ENCODE measurements at regions not wholly inside any gene's neighbourhood (a gene's known extent, or its start where the extent isn't known, plus 50 kb on each side); places are given as distances from the start of the nearest gene placed in this dataset.

DNA sequence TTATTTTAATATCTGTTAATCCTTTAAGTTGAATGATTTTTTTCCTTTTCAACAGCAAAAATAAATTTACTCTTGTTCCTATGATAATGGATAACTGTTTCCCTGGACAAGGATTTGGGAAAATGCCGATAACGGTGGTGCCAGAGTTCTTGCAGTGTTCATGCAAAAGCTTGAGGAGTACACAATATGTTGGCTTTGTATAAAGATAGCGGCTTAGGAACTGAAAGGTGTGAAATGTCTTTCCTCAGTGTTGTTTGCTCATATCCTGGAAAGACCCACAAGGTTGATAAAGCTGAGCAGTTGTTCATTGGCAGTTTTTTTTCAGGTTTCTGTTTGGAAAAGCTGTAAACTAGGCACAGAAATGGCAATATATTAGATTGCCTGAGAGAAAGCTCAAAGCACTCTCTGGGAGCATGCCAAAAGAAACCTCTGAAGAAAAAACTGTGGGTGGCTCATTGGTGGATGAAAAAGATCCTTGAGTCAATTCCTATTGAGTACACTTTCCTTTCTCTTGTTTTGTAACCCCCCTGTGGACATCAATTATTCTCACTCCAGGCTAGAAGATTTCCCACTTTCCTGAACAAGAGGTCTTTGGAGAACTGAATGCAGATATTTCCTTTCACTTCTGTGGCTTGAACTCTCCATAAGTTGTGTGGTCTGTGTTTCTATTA is 117.2 kb upstream of the RGMB start:
- peaks cover 12% of the 10 kb centered on the region for H3K9me3 Mint-ChIP-seq
- ATAC-seq (peak; percentile 84), DNase-seq (ENCODE audit: low spot score) (no peak)
- peak overlapping the region; percentile 11; the same call in 1 of the 2 replicates for H3K27ac Mint-ChIP-seq
- ChIA-PET POLR2A (no interaction called here), CTCF (interaction anchor here (1.2 kb wide), 1 partner anchor 112 kb away, joined by 7 read pairs; no protein-coding TSS in a partner anchor)
- peaks cover 21% of the 10 kb centered on the region for H3K36me3 Mint-ChIP-seq
- H3K4me1 Mint-ChIP-seq = peaks cover 30% of the 10 kb centered on the region
- no peak overlapping the region for H3K4me3 Mint-ChIP-seq
- peaks cover 13% of the 10 kb centered on the region for H3K27me3 Mint-ChIP-seq (ENCODE audit: low read depth)
- no peak for TF ChIP-seq SP1 (CRISPR knock-in tag; conservative IDR thresholded peaks at IDR 0.05)

DNA sequence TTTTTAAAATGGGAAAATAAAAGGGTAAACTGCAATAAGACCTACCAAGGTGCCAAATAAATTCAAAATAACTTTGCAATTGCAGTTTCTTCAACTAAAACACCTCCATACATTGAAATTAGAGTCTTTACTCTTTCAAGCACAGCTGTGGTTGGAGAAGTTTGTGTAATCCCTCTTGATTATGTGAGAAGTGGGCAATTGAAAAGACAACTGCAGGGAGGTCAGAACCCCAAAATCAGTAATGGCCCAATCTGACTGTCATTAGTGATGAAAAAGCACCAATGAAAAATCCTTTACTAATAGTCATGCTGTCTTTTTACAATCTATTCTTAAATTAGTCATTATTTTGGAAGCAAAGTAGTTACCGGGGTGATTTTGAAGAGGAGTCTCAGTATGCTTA is 116.7 kb upstream of the RGMB start:
- POLR2A ChIA-PET = no interaction called here
- peaks cover 30% of the 10 kb centered on the region for H3K4me1 Mint-ChIP-seq
- no peak overlapping the region for H3K4me3 Mint-ChIP-seq
- peaks cover 13% of the 10 kb centered on the region for H3K27me3 Mint-ChIP-seq (ENCODE audit: low read depth)
- peaks cover 12% of the 10 kb centered on the region for H3K9me3 Mint-ChIP-seq
- CTCF ChIA-PET = no interaction called here
- H3K36me3 Mint-ChIP-seq = peaks cover 21% of the 10 kb centered on the region
- ATAC-seq (peak; percentile 15; the same call in 1 of the 2 replicates), DNase-seq (ENCODE audit: low spot score) (no peak)
- TF ChIP-seq, protein P1, sequence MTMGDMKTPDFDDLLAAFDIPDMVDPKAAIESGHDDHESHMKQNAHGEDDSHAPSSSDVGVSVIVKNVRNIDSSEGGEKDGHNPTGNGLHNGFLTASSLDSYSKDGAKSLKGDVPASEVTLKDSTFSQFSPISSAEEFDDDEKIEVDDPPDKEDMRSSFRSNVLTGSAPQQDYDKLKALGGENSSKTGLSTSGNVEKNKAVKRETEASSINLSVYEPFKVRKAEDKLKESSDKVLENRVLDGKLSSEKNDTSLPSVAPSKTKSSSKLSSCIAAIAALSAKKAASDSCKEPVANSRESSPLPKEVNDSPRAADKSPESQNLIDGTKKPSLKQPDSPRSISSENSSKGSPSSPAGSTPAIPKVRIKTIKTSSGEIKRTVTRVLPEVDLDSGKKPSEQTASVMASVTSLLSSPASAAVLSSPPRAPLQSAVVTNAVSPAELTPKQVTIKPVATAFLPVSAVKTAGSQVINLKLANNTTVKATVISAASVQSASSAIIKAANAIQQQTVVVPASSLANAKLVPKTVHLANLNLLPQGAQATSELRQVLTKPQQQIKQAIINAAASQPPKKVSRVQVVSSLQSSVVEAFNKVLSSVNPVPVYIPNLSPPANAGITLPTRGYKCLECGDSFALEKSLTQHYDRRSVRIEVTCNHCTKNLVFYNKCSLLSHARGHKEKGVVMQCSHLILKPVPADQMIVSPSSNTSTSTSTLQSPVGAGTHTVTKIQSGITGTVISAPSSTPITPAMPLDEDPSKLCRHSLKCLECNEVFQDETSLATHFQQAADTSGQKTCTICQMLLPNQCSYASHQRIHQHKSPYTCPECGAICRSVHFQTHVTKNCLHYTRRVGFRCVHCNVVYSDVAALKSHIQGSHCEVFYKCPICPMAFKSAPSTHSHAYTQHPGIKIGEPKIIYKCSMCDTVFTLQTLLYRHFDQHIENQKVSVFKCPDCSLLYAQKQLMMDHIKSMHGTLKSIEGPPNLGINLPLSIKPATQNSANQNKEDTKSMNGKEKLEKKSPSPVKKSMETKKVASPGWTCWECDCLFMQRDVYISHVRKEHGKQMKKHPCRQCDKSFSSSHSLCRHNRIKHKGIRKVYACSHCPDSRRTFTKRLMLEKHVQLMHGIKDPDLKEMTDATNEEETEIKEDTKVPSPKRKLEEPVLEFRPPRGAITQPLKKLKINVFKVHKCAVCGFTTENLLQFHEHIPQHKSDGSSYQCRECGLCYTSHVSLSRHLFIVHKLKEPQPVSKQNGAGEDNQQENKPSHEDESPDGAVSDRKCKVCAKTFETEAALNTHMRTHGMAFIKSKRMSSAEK (CRISPR knock-in tag; IDR thresholded peaks at IDR 0.05; ENCODE audit: borderline replicate concordance) = no peak
- TF ChIP-seq, protein P2, sequence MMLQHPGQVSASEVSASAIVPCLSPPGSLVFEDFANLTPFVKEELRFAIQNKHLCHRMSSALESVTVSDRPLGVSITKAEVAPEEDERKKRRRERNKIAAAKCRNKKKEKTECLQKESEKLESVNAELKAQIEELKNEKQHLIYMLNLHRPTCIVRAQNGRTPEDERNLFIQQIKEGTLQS (CRISPR knock-in tag; conservative IDR thresholded peaks at IDR 0.05) = no peak
- TF ChIP-seq ESRRA (CRISPR knock-in tag; IDR thresholded peaks at IDR 0.05; ENCODE audit: borderline replicate concordance) (no peak), TEAD4 (CRISPR knock-in tag; IDR thresholded peaks at IDR 0.05) (no peak), FOXJ3 (CRISPR knock-in tag; IDR thresholded peaks at IDR 0.05; ENCODE audit: borderline replicate concordance) (no peak), TEAD1 (CRISPR knock-in tag; IDR thresholded peaks at IDR 0.05) (no peak), ZNF423 (CRISPR knock-in tag; IDR thresholded peaks at IDR 0.05) (no peak), ZBTB21 (CRISPR knock-in tag; IDR thresholded peaks at IDR 0.05; ENCODE audit: borderline replicate concordance) (no peak), ZNF138 (CRISPR knock-in tag; conservative IDR thresholded peaks at IDR 0.05) (no peak), SMAD4 (CRISPR knock-in tag; IDR thresholded peaks at IDR 0.05) (no peak), NR1H2 (CRISPR knock-in tag; IDR thresholded peaks at IDR 0.05) (no peak), ZNF396 (CRISPR knock-in tag; IDR thresholded peaks at IDR 0.05; ENCODE audit: borderline replicate concordance) (no peak)
- TF ChIP-seq, protein P3, sequence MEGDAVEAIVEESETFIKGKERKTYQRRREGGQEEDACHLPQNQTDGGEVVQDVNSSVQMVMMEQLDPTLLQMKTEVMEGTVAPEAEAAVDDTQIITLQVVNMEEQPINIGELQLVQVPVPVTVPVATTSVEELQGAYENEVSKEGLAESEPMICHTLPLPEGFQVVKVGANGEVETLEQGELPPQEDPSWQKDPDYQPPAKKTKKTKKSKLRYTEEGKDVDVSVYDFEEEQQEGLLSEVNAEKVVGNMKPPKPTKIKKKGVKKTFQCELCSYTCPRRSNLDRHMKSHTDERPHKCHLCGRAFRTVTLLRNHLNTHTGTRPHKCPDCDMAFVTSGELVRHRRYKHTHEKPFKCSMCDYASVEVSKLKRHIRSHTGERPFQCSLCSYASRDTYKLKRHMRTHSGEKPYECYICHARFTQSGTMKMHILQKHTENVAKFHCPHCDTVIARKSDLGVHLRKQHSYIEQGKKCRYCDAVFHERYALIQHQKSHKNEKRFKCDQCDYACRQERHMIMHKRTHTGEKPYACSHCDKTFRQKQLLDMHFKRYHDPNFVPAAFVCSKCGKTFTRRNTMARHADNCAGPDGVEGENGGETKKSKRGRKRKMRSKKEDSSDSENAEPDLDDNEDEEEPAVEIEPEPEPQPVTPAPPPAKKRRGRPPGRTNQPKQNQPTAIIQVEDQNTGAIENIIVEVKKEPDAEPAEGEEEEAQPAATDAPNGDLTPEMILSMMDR (IDR thresholded peaks at IDR 0.05) = no peak
- TF ChIP-seq, protein P4, sequence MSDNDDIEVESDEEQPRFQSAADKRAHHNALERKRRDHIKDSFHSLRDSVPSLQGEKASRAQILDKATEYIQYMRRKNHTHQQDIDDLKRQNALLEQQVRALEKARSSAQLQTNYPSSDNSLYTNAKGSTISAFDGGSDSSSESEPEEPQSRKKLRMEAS (CRISPR knock-in tag; IDR thresholded peaks at IDR 0.05) = no peak
- TF ChIP-seq, protein P5, sequence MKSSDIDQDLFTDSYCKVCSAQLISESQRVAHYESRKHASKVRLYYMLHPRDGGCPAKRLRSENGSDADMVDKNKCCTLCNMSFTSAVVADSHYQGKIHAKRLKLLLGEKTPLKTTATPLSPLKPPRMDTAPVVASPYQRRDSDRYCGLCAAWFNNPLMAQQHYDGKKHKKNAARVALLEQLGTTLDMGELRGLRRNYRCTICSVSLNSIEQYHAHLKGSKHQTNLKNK (CRISPR knock-in tag; IDR thresholded peaks at IDR 0.05) = no peak
- no peak overlapping the region; the same call in 1 of the 2 replicates for H3K27ac Mint-ChIP-seq

Data from WTC11 (cell line).